GM18861 (cell line): ENCODE measurements at regions not wholly inside any gene's neighbourhood (a gene's known extent, or its start where the extent isn't known, plus 50 kb on each side); places are given as distances from the start of the nearest gene placed in this dataset.
"Not testable (repeated sequence)": the region's sequence is repeated elsewhere in the genome, so short reads cannot be mapped to it uniquely, and the experiment has no call there.

Source experiments
- ATAC-seq: cut with Tn5 transposase; IDR thresholded peaks from one replicate; pipeline ENCODE4 v1.9.1; 2021; ENCODE audit not compliant: unreplicated experiment

GRCh38 chr5:15344954-15345353, 155.0 kb upstream of the FBXL7 start:
- ATAC-seq: no peak

- no peak for ATAC-seq
Measured at GRCh38 chr5:15338546-15338945, 161.4 kb upstream of the FBXL7 start.

- no peak for ATAC-seq
Measured at GRCh38 chr5:15334551-15335266, 165.3 kb upstream of the FBXL7 start.

- no peak for ATAC-seq
Measured at GRCh38 chr5:15333091-15333490, 166.9 kb upstream of the FBXL7 start.

- no peak for ATAC-seq
Measured at GRCh38 chr5:15326932-15327331, 173.0 kb upstream of the FBXL7 start.

GRCh38 chr5:15326471-15326870, 173.5 kb upstream of the FBXL7 start:
- ATAC-seq: no peak

GRCh38 chr5:15322421-15322820, 177.6 kb upstream of the FBXL7 start:
- no peak for ATAC-seq

GRCh38 chr5:15321776-15322175, 178.2 kb upstream of the FBXL7 start:
- ATAC-seq: no peak

GRCh38 chr5:15320871-15321270, 179.1 kb upstream of the FBXL7 start:
- ATAC-seq: no peak

- no peak for ATAC-seq
Measured at GRCh38 chr5:15304914-15305834, 194.8 kb upstream of the FBXL7 start.

GRCh38 chr5:15304066-15304731, 195.8 kb upstream of the FBXL7 start:
- no peak for ATAC-seq

GRCh38 chr5:15300141-15300540, 199.8 kb upstream of the FBXL7 start:
- ATAC-seq: no peak

GRCh38 chr5:15290953-15291352, 209.0 kb upstream of the FBXL7 start:
- ATAC-seq: no peak

GRCh38 chr5:15286650-15287049, 213.3 kb upstream of the FBXL7 start:
- ATAC-seq: no peak

GRCh38 chr5:15285901-15286583, 213.9 kb upstream of the FBXL7 start:
- ATAC-seq: no peak

- ATAC-seq: no peak
Measured at GRCh38 chr5:15284706-15285105, 215.3 kb upstream of the FBXL7 start.

GRCh38 chr5:15283076-15283475, 216.9 kb upstream of the FBXL7 start:
- no peak for ATAC-seq

- no peak for ATAC-seq
Measured at GRCh38 chr5:15282611-15283010, 217.4 kb upstream of the FBXL7 start.

GRCh38 chr5:15271596-15271995, 228.4 kb upstream of the FBXL7 start:
- not testable (repeated sequence) for ATAC-seq

GRCh38 chr5:15267966-15268365, 232.0 kb upstream of the FBXL7 start:
- ATAC-seq: no peak

- ATAC-seq: no peak
Measured at GRCh38 chr5:15266841-15267240, 233.1 kb upstream of the FBXL7 start.
